Psoas muscle (tissue), 7 donors: ENCODE measurements at regions not wholly inside any gene's neighbourhood (a gene's known extent, or its start where the extent isn't known, plus 50 kb on each side); places are given as distances from the start of the nearest gene placed in this dataset.

Experiments
- ATAC-seq, 4 donors: fragments of 200-7000 bp; cut with Tn5 transposase; one replicate each; pipeline ENCODE4 v1.9.1; 2020; ENCODE audit warnings: moderate library complexity in 3 of 4, mild to moderate bottlenecking in 2 of 4
- DNase-seq, 2 donors: peaks; one replicate each; pipeline ENCODE4 v3.0.0-alpha.2; 2020
- H3K27ac ChIP-seq: fragments of 200-600 bp; one replicate; pipeline ENCODE4 v1.8.0; 2022
- H3K27me3 ChIP-seq, 3 donors: fragments of 200-600 bp in 1 of 3; one replicate each; pipeline versions ENCODE4 v1.6.1 to v1.8.0; 2013 to 2022; ENCODE audit warnings: low read length in 2 of 3, mild to moderate bottlenecking in 2 of 3, moderate library complexity in 1 of 3; ENCODE audit not compliant: insufficient read depth in 3 of 3
- H3K36me3 ChIP-seq, 2 donors: fragments of 200-600 bp in 1 of 2; one replicate each; pipeline versions ENCODE4 v1.6.1 to v1.8.0; 2013 to 2022; ENCODE audit warnings: low read depth in 1 of 2, mild to moderate bottlenecking in 1 of 2, moderate library complexity in 1 of 2; ENCODE audit not compliant: insufficient read depth in 1 of 2
- H3K4me1 ChIP-seq: fragments of 200-600 bp; one replicate; pipeline ENCODE4 v1.8.0; 2022
- H3K4me3 ChIP-seq: fragments of 200-600 bp; one replicate; pipeline ENCODE4 v1.8.0; 2022; ENCODE audit warnings: mild to moderate bottlenecking
- H3K9me3 ChIP-seq: fragments of 200-600 bp; one replicate; pipeline ENCODE4 v1.8.0; 2022
- CTCF ChIP-seq: fragments of 200-600 bp; IDR thresholded peaks from one replicate; pipeline ENCODE4 v1.8.0; 2022; ENCODE audit warnings: antibody characterized with exemption
- WGBS, 3 donors: extraction: QIAGEN DNeasy Blood & Tissue Kit; methylation state at CpG; one replicate each; pipeline versions ENCODE4 v1.1.6 to v1.1.7; 2013; 5-methylcytosine and 5-hydroxymethylcytosine counted together
- intact Hi-C, 2 donors: fragments of 100-400 bp; cut with DNase I; formaldehyde crosslinking; loops; one replicate each; pipeline versions ENCODE4 v1.11.0 to v1.14.2; 2022
- donor health status: healthy with polysubstance abuse.
- donor health status: DM: no; HTN: no; CAD: no; lungs with moderate emphysema.
- donor health status: Bipolar disorder and iron deficiency.
- donor health status: healthy.
- donor health status: DM: yes; HTN: yes; CAD: no.
- donor health status: DM: no; HTN: no; CAD: no.
- donor health status: DM: yes; HTN: yes; CAD: no.

GRCh38 chr6:120228297-120228696 is 878.7 kb upstream of the MAN1A1 start:
- TF ChIP-seq CTCF: no peak
- H3K9me3 ChIP-seq: peaks cover 5% of the 10 kb centered on the region
- H3K4me3 ChIP-seq: no peak overlapping the region
- no peak overlapping the region for H3K27ac ChIP-seq
- H3K4me1 ChIP-seq: no peaks in the 10 kb centered on the region
- ATAC-seq: no peak
- no peaks in the 10 kb centered on the region for H3K36me3 ChIP-seq
- H3K27me3 ChIP-seq: peaks cover 0 to 2% (median 0%) of the 10 kb centered on the region in 3 donors
- WGBS, 3 donors: 82 to 87% (median 84%) methylated on average over 4 of the region's 4 CpGs
- no peak for DNase-seq
- intact Hi-C loops: no loop called here

GRCh38 chr6:120219339-120219738 is 869.8 kb upstream of the MAN1A1 start:
- ATAC-seq: no peak
- intact Hi-C loops: no loop called here

DNA sequence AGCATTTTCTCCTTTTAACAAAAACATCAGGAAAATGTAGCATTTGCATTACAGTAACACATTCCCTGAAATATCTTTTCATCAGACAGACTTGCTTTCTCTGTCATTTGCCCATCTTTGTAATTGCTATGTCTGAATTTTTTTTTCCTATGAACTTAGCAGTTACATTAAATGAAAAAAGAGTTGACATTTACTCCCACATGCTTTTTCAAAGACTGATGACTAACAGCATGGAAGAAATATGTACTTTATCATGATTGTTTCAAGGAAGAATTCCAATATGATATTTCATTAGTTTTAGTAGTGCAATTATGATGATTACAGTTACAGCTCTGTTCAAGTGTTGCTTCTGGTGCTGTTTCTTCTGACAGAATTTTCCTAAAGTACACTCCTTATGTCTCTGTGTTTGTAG is 864.5 kb upstream of the MAN1A1 start:
- intact Hi-C loops: no loop called here
- Histone ChIP-seq H3K27ac (no peak overlapping the region), H3K27me3 (no peaks in the 10 kb centered on the region), H3K36me3 (no peaks in the 10 kb centered on the region), H3K9me3 (peaks cover 2% of the 10 kb centered on the region), H3K4me3 (no peak overlapping the region), H3K4me1 (no peaks in the 10 kb centered on the region)
- no peak for TF ChIP-seq CTCF
- DNase-seq (no peak), ATAC-seq (no peak)

More at GRCh38 chr6:120219339-120219738, 869.8 kb upstream of the MAN1A1 start:
- no peaks in the 10 kb centered on the region for H3K27me3 ChIP-seq
- TF ChIP-seq CTCF: no peak
- no peaks in the 10 kb centered on the region for H3K4me1 ChIP-seq
- H3K36me3 ChIP-seq: no peaks in the 10 kb centered on the region
- DNase-seq: no peak
- no peaks in the 10 kb centered on the region for H3K9me3 ChIP-seq
- H3K4me3 ChIP-seq: no peak overlapping the region
- 71 to 78% (median 75%) methylated on average over 1 of the region's 1 CpG for WGBS, 3 donors
- H3K27ac ChIP-seq: no peak overlapping the region

DNA sequence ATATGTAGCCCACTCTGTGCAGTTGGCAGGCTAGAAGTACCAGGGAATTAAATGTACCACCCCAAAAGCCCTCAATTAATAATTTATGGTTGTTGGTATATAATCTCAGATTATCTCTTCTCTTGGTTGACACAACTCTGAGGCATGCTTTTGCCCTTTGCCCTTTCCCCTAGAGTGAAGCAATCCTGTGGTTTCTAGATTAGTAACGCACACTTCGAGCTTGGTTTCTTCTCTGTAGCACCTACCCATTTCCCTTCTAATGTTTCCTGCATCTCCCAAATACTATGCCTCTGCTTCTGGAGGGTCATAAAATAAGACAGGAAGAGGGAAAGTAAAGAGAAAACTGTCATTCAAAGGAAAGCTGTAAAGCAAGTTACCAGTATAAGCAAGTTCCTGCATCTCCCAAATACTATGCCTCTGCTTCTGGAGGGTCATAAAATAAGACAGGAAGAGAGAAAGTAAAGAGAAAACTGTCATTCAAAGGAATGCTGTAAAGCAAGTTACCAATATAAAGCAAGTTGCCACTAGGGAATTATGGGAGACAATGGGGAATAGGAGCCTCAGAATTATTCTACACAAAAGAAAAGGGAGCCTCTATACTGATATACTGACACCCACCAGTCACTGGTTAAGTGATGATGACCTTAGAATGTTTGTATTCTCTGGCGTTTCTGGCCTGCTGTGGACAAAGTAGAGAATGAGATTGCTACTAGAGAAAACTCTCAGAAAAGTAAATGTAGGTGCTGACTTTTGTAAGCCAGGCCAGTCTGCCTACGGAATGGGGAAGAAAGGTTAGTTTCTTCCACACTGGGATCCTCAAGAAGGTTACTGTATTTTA is 862.6 kb upstream of the MAN1A1 start:
- Histone ChIP-seq H3K27me3 (no peaks in the 10 kb centered on the region), H3K4me3 (no peak overlapping the region), H3K27ac (no peak overlapping the region), H3K36me3 (no peaks in the 10 kb centered on the region), H3K4me1 (no peaks in the 10 kb centered on the region), H3K9me3 (peaks cover 2% of the 10 kb centered on the region)
- no peak for ATAC-seq
- intact Hi-C loops: no loop called here
- TF ChIP-seq CTCF: no peak
- WGBS, 3 donors: 41 to 47% (median 42%) methylated on average over 4 of the region's 4 CpGs
- DNase-seq: no peak

DNA sequence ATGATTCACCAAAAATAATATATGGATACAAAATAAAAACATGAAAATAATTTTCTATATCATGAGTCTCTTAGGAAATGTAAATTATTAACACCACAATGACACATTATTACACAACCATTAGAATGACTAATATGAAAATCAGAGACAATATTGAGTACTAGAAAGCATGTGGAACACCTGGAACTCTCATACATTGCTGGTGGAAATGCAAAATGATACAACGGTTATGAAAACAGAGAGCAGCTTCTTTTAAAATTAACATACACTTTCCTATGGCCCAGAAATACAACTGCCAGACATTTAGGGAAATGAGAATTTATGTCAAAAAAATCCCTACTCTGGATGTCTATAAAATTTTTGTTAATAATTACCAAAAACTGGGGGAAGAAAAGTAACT is 853.3 kb upstream of the MAN1A1 start:
- Histone ChIP-seq H3K27ac (no peak overlapping the region), H3K27me3 (no peaks in the 10 kb centered on the region), H3K4me1 (no peaks in the 10 kb centered on the region), H3K9me3 (no peaks in the 10 kb centered on the region), H3K36me3 (no peaks in the 10 kb centered on the region), H3K4me3 (no peak overlapping the region)
- intact Hi-C loops: no loop called here
- WGBS, 3 donors: 86 to 88% (median 87%) methylated on average over 1 of the region's 1 CpG
- no peak for ATAC-seq
- DNase-seq: no peak
- no peak for TF ChIP-seq CTCF
